Muscle layer of duodenum (tissue), 2 donors: ENCODE measurements at regions not wholly inside any gene's neighbourhood (a gene's known extent, or its start where the extent isn't known, plus 50 kb on each side); places are given as distances from the start of the nearest gene placed in this dataset.
"Not testable (repeated sequence)": the region's sequence is repeated elsewhere in the genome, so short reads cannot be mapped to it uniquely, and the experiment has no call there.

Experiments used
- H3K27ac ChIP-seq: one replicate; pipeline ENCODE4 v1.7.0; 2013; ENCODE audit warnings: mild to moderate bottlenecking, low read length
- H3K27me3 ChIP-seq: one replicate; pipeline ENCODE4 v1.7.0; 2013; ENCODE audit warnings: low read depth, mild to moderate bottlenecking, control low read depth, low read length
- H3K36me3 ChIP-seq, 2 donors: one replicate each; pipeline ENCODE4 v1.7.0; 2013; ENCODE audit warnings: low read length in 2 of 2, control low read depth in 1 of 2, mild to moderate bottlenecking in 1 of 2; ENCODE audit not compliant: insufficient read depth in 2 of 2, control insufficient read depth in 1 of 2
- H3K4me1 ChIP-seq, 2 donors: one replicate each; pipeline ENCODE4 v1.7.0; 2013; ENCODE audit warnings: low read length in 2 of 2, mild to moderate bottlenecking in 2 of 2, control low read depth in 1 of 2, moderate library complexity in 1 of 2; ENCODE audit not compliant: insufficient read depth in 2 of 2, control insufficient read depth in 1 of 2
- H3K4me3 ChIP-seq, 2 donors: one replicate each; pipeline ENCODE4 v1.7.0; 2013; ENCODE audit warnings: low read length in 2 of 2, low read depth in 1 of 2, mild to moderate bottlenecking in 1 of 2
- H3K9me3 ChIP-seq, 2 donors: one replicate each; pipeline ENCODE4 v1.7.0; 2013; ENCODE audit warnings: low read length in 2 of 2, control low read depth in 1 of 2, mild to moderate bottlenecking in 1 of 2; ENCODE audit not compliant: control insufficient read depth in 1 of 2
- donor health status: healthy.

- H3K27me3 ChIP-seq = no peaks in the 10 kb centered on the region
- H3K4me3 ChIP-seq = no peak overlapping the region
- H3K27ac ChIP-seq = no peak overlapping the region
- H3K9me3 ChIP-seq = no peaks in the 10 kb centered on the region
- H3K36me3 ChIP-seq = no peaks in the 10 kb centered on the region
- no peaks in the 10 kb centered on the region for H3K4me1 ChIP-seq
Observed at GRCh38 chr3:65144791-65145351, 457.1 kb upstream of the ADAMTS9 start.

- Histone ChIP-seq H3K4me3 (no peak overlapping the region), H3K27me3 (no peaks in the 10 kb centered on the region), H3K9me3 (no peaks in the 10 kb centered on the region), H3K27ac (no peak overlapping the region), H3K4me1 (no peaks in the 10 kb centered on the region), H3K36me3 (no peaks in the 10 kb centered on the region)
Observed at GRCh38 chr3:65142456-65142855, 454.7 kb upstream of the ADAMTS9 start.

DNA sequence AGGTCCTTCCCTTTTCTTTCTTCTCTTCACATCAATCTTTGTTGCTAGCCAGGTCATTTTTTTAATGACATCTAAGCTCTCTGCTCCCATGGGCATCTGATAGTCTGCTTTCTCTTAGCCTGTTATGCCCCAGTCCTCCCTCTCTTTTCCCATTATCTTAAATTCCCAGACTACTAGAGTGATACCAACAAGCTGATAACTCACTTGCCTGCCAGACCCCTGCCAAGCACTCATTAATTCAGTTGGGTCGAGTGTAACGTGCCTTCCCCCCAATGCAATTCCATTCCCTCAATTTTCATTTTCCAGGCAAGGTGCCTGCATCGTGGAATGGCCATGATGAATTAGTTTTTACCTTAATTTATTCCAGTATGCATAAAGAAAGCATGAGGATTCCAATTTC lies 450.8 kb upstream of the ADAMTS9 start:
- Histone ChIP-seq H3K4me3 (no peak overlapping the region), H3K27ac (no peak overlapping the region), H3K36me3 (no peaks in the 10 kb centered on the region), H3K4me1 (no peaks in the 10 kb centered on the region), H3K27me3 (no peaks in the 10 kb centered on the region), H3K9me3 (no peaks in the 10 kb centered on the region)

- H3K9me3 ChIP-seq, H3K27ac ChIP-seq, H3K4me1 ChIP-seq, H3K4me3 ChIP-seq, H3K36me3 ChIP-seq, H3K27me3 ChIP-seq: not testable (repeated sequence)
Observed at GRCh38 chr3:65133752-65134151, 446.0 kb upstream of the ADAMTS9 start.

DNA sequence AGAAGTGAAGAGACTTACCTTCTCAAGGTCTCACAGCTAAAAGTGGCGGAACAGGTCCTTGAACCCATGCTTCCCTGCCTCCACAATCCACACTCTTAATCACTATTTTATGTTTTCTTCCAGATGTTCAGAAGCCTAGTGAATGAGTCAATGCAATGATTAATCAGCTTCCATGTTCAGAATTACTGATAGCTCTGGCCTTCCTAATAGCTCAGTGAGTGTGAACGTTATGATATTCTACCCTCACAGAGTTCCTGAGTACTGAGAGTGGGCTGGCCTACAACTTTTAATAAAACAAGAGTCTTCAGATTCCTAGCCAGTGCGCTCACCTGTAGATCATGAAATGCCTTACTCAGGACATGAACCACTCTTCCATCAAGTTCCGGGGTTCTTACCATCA lies 443.0 kb upstream of the ADAMTS9 start:
- no peaks in the 10 kb centered on the region for H3K4me1 ChIP-seq
- H3K36me3 ChIP-seq = no peaks in the 10 kb centered on the region
- no peaks in the 10 kb centered on the region for H3K27me3 ChIP-seq
- no peak overlapping the region for H3K27ac ChIP-seq
- no peak overlapping the region for H3K4me3 ChIP-seq
- no peaks in the 10 kb centered on the region for H3K9me3 ChIP-seq

- H3K36me3 ChIP-seq = no peaks in the 10 kb centered on the region
- H3K4me3 ChIP-seq = no peak overlapping the region
- H3K9me3 ChIP-seq = no peaks in the 10 kb centered on the region
- no peaks in the 10 kb centered on the region for H3K27me3 ChIP-seq
- H3K4me1 ChIP-seq = no peaks in the 10 kb centered on the region
- no peak overlapping the region for H3K27ac ChIP-seq
Observed at GRCh38 chr3:65128346-65128745, 440.5 kb upstream of the ADAMTS9 start.

- Histone ChIP-seq H3K4me3 (no peak overlapping the region), H3K27me3 (no peaks in the 10 kb centered on the region), H3K27ac (no peak overlapping the region), H3K9me3 (no peaks in the 10 kb centered on the region), H3K36me3 (no peaks in the 10 kb centered on the region), H3K4me1 (no peaks in the 10 kb centered on the region)
Observed at GRCh38 chr3:65126527-65127410, 439.0 kb upstream of the ADAMTS9 start.

GRCh38 chr3:65120156-65120555 lies 432.4 kb upstream of the ADAMTS9 start:
- H3K27me3 ChIP-seq, H3K9me3 ChIP-seq, H3K36me3 ChIP-seq, H3K4me3 ChIP-seq, H3K4me1 ChIP-seq, H3K27ac ChIP-seq: not testable (repeated sequence)

DNA sequence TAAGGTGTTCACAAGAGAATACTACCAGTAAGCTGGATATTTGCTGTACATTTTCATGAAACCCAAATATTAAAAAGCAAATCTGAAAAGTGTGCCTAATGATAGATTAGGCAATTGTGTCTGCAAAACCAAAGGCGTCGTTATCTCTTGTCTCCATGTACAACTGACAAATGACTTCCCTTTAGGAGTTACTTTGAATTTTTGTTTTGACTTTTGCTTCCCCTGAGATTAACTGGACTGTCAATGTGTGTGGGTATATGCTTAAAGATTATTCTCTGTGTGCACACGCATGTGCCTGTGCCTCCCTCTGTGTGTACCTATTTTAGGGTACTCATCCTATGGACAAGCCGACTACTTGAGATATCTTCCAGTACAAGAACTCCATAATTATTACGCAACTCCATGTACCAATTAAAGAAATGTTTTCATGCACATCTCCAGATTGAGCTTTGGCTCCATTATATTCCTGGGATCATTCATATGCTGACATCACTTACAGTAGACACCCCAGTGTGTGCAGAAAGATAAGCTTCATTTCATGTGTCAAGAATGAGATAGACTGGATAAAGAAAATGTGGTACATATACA lies 431.2 kb upstream of the ADAMTS9 start:
- H3K27ac ChIP-seq = no peak overlapping the region
- H3K4me1 ChIP-seq = no peaks in the 10 kb centered on the region
- no peak overlapping the region for H3K4me3 ChIP-seq
- H3K36me3 ChIP-seq = no peaks in the 10 kb centered on the region
- no peaks in the 10 kb centered on the region for H3K27me3 ChIP-seq
- H3K9me3 ChIP-seq = peaks cover 0 to 6% of the 10 kb centered on the region in 2 donors

GRCh38 chr3:65114041-65114440 lies 426.2 kb upstream of the ADAMTS9 start:
- Histone ChIP-seq H3K4me3 (no peak overlapping the region), H3K9me3 (no peaks in the 10 kb centered on the region), H3K4me1 (no peaks in the 10 kb centered on the region), H3K27ac (no peak overlapping the region), H3K27me3 (no peaks in the 10 kb centered on the region), H3K36me3 (no peaks in the 10 kb centered on the region)

DNA sequence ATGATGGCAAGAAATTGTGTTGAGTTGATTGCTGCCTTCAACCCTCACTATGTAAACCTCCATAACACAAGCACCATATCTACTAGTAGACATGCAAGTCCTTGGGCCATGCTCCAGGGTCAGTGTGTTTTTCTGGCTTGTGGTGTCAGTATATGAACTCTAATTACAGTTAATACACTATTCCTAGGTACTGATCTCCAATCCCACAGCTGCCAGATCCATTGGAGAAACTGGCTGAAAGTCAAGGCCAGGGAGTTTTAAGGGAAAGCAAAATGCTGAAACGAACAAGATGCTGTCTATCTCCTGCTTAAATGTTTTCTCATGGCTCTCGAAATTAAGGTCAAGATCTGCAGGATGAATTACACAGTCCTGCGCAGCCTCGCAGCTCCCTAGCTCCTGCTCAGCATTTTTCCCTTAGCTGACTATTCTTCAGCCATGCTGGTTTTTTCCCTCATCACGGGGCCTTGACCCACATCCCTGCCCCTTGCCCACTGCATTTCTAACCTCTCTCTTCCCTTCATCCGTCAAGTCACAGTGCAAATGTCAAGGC lies 425.0 kb upstream of the ADAMTS9 start:
- no peaks in the 10 kb centered on the region for H3K36me3 ChIP-seq
- H3K4me3 ChIP-seq = no peak overlapping the region
- no peaks in the 10 kb centered on the region for H3K4me1 ChIP-seq
- H3K27ac ChIP-seq = no peak overlapping the region
- H3K27me3 ChIP-seq = no peaks in the 10 kb centered on the region
- H3K9me3 ChIP-seq = no peaks in the 10 kb centered on the region
